ENCODE measurements at regions not wholly inside any gene's neighbourhood (a gene's known extent, or its start where the extent isn't known, plus 50 kb on each side); places are given as distances from the start of the nearest gene placed in this dataset.
A peak's percentile ranks its signal among the peaks of the same experiment; 100 is the strongest.

GRCh38 chr17:62898239-62898864, 67.7 kb upstream of the TANC2 start:
- H3K36me3 ChIP-seq (ENCODE audit: control insufficient read depth in 2 of 2, insufficient read depth in 2 of 2, low read length in 2 of 2), result no peaks in the 10 kb centered on the region
- H3K27ac ChIP-seq (ENCODE audit: low read length), result no peak overlapping the region
- no peak overlapping the region for H3K9ac ChIP-seq (ENCODE audit: low read length in 2 of 2)
- H3K9me3 ChIP-seq (ENCODE audit: control insufficient read depth in 2 of 2, low read length in 2 of 2), result no peaks in the 10 kb centered on the region
- peak overlapping the region in 1 of 2 donors; percentile 12 for H3K4me3 ChIP-seq (ENCODE audit: low read length in 2 of 2)
- H3K27me3 ChIP-seq (ENCODE audit: control insufficient read depth in 1 of 2, insufficient read depth in 2 of 2, low read length in 2 of 2), result no peaks in the 10 kb centered on the region
- H3K4me1 ChIP-seq (ENCODE audit: control insufficient read depth, insufficient read depth, low read length), result peaks cover 2% of the 10 kb centered on the region

GRCh38 chr17:62897706-62898105, 68.3 kb upstream of the TANC2 start:
- H3K27me3 ChIP-seq (ENCODE audit: control insufficient read depth in 1 of 2, insufficient read depth in 2 of 2, low read length in 2 of 2), result no peaks in the 10 kb centered on the region
- H3K4me3 ChIP-seq (ENCODE audit: low read length in 2 of 2), result no peak overlapping the region
- H3K4me1 ChIP-seq (ENCODE audit: control insufficient read depth, insufficient read depth, low read length), result peaks cover 2% of the 10 kb centered on the region
- no peak overlapping the region for H3K27ac ChIP-seq (ENCODE audit: low read length)
- H3K36me3 ChIP-seq (ENCODE audit: control insufficient read depth in 2 of 2, insufficient read depth in 2 of 2, low read length in 2 of 2), result no peaks in the 10 kb centered on the region
- no peaks in the 10 kb centered on the region for H3K9me3 ChIP-seq (ENCODE audit: control insufficient read depth in 2 of 2, low read length in 2 of 2)
- no peak overlapping the region for H3K9ac ChIP-seq (ENCODE audit: low read length in 2 of 2)

GRCh38 chr17:62895320-62896301, 70.4 kb upstream of the TANC2 start:
- no peaks in the 10 kb centered on the region for H3K9me3 ChIP-seq (ENCODE audit: control insufficient read depth in 2 of 2, low read length in 2 of 2)
- peaks cover 2% of the 10 kb centered on the region for H3K4me1 ChIP-seq (ENCODE audit: control insufficient read depth, insufficient read depth, low read length)

GRCh38 chr17:62892870-62893338, 73.1 kb upstream of the TANC2 start:
- no peak overlapping the region for H3K4me3 ChIP-seq (ENCODE audit: low read length in 2 of 2)
- H3K9ac ChIP-seq (ENCODE audit: low read length in 2 of 2), result no peak overlapping the region
- no peaks in the 10 kb centered on the region for H3K36me3 ChIP-seq (ENCODE audit: control insufficient read depth in 2 of 2, insufficient read depth in 2 of 2, low read length in 2 of 2)
- H3K4me1 ChIP-seq (ENCODE audit: control insufficient read depth, insufficient read depth, low read length), result no peaks in the 10 kb centered on the region
- no peaks in the 10 kb centered on the region for H3K27me3 ChIP-seq (ENCODE audit: control insufficient read depth in 1 of 2, insufficient read depth in 2 of 2, low read length in 2 of 2)
- no peak overlapping the region for H3K27ac ChIP-seq (ENCODE audit: low read length)
- H3K9me3 ChIP-seq (ENCODE audit: control insufficient read depth in 2 of 2, low read length in 2 of 2), result no peaks in the 10 kb centered on the region

More at GRCh38 chr17:62895320-62896301, 70.4 kb upstream of the TANC2 start:
- Histone ChIP-seq H3K36me3 (ENCODE audit: control insufficient read depth in 2 of 2, insufficient read depth in 2 of 2, low read length in 2 of 2) (no peaks in the 10 kb centered on the region), H3K27me3 (ENCODE audit: control insufficient read depth in 1 of 2, insufficient read depth in 2 of 2, low read length in 2 of 2) (no peaks in the 10 kb centered on the region), H3K4me3 (ENCODE audit: low read length in 2 of 2) (no peak overlapping the region), H3K9ac (ENCODE audit: low read length in 2 of 2) (no peak overlapping the region), H3K27ac (ENCODE audit: low read length) (no peak overlapping the region)

GRCh38 chr17:62892061-62892675, 73.9 kb upstream of the TANC2 start:
- H3K27ac ChIP-seq (ENCODE audit: low read length), result no peak overlapping the region
- no peak overlapping the region for H3K4me3 ChIP-seq (ENCODE audit: low read length in 2 of 2)
- H3K36me3 ChIP-seq (ENCODE audit: control insufficient read depth in 2 of 2, insufficient read depth in 2 of 2, low read length in 2 of 2), result no peaks in the 10 kb centered on the region
- no peaks in the 10 kb centered on the region for H3K9me3 ChIP-seq (ENCODE audit: control insufficient read depth in 2 of 2, low read length in 2 of 2)
- no peaks in the 10 kb centered on the region for H3K27me3 ChIP-seq (ENCODE audit: control insufficient read depth in 1 of 2, insufficient read depth in 2 of 2, low read length in 2 of 2)
- no peaks in the 10 kb centered on the region for H3K4me1 ChIP-seq (ENCODE audit: control insufficient read depth, insufficient read depth, low read length)
- no peak overlapping the region for H3K9ac ChIP-seq (ENCODE audit: low read length in 2 of 2)

- no peaks in the 10 kb centered on the region for H3K27me3 ChIP-seq (ENCODE audit: control insufficient read depth in 1 of 2, insufficient read depth in 2 of 2, low read length in 2 of 2)
- H3K4me3 ChIP-seq (ENCODE audit: low read length in 2 of 2), result no peak overlapping the region
- no peaks in the 10 kb centered on the region for H3K4me1 ChIP-seq (ENCODE audit: control insufficient read depth, insufficient read depth, low read length)
- no peak overlapping the region for H3K9ac ChIP-seq (ENCODE audit: low read length in 2 of 2)
- no peaks in the 10 kb centered on the region for H3K9me3 ChIP-seq (ENCODE audit: control insufficient read depth in 2 of 2, low read length in 2 of 2)
- no peak overlapping the region for H3K27ac ChIP-seq (ENCODE audit: low read length)
- no peaks in the 10 kb centered on the region for H3K36me3 ChIP-seq (ENCODE audit: control insufficient read depth in 2 of 2, insufficient read depth in 2 of 2, low read length in 2 of 2)
Measured at GRCh38 chr17:62891659-62892058, 74.4 kb upstream of the TANC2 start.

GRCh38 chr17:62888765-62889164, 77.3 kb upstream of the TANC2 start:
- no peak overlapping the region for H3K9ac ChIP-seq (ENCODE audit: low read length in 2 of 2)
- no peaks in the 10 kb centered on the region for H3K36me3 ChIP-seq (ENCODE audit: control insufficient read depth in 2 of 2, insufficient read depth in 2 of 2, low read length in 2 of 2)
- no peak overlapping the region for H3K4me3 ChIP-seq (ENCODE audit: low read length in 2 of 2)
- no peaks in the 10 kb centered on the region for H3K27me3 ChIP-seq (ENCODE audit: control insufficient read depth in 1 of 2, insufficient read depth in 2 of 2, low read length in 2 of 2)
- no peaks in the 10 kb centered on the region for H3K9me3 ChIP-seq (ENCODE audit: control insufficient read depth in 2 of 2, low read length in 2 of 2)
- H3K27ac ChIP-seq (ENCODE audit: low read length), result no peak overlapping the region
- no peaks in the 10 kb centered on the region for H3K4me1 ChIP-seq (ENCODE audit: control insufficient read depth, insufficient read depth, low read length)

- Histone ChIP-seq H3K9ac (ENCODE audit: low read length in 2 of 2) (no peak overlapping the region), H3K4me3 (ENCODE audit: low read length in 2 of 2) (no peak overlapping the region), H3K27me3 (ENCODE audit: control insufficient read depth in 1 of 2, insufficient read depth in 2 of 2, low read length in 2 of 2) (no peaks in the 10 kb centered on the region), H3K9me3 (ENCODE audit: control insufficient read depth in 2 of 2, low read length in 2 of 2) (no peaks in the 10 kb centered on the region), H3K4me1 (ENCODE audit: control insufficient read depth, insufficient read depth, low read length) (no peaks in the 10 kb centered on the region), H3K27ac (ENCODE audit: low read length) (no peak overlapping the region), H3K36me3 (ENCODE audit: control insufficient read depth in 2 of 2, insufficient read depth in 2 of 2, low read length in 2 of 2) (no peaks in the 10 kb centered on the region)
Measured at GRCh38 chr17:62888148-62888547, 77.9 kb upstream of the TANC2 start.

GRCh38 chr17:62887437-62887836, 78.6 kb upstream of the TANC2 start:
- Histone ChIP-seq H3K9me3 (ENCODE audit: control insufficient read depth in 2 of 2, low read length in 2 of 2) (no peaks in the 10 kb centered on the region), H3K4me3 (ENCODE audit: low read length in 2 of 2) (no peak overlapping the region), H3K27me3 (ENCODE audit: control insufficient read depth in 1 of 2, insufficient read depth in 2 of 2, low read length in 2 of 2) (no peaks in the 10 kb centered on the region), H3K27ac (ENCODE audit: low read length) (no peak overlapping the region), H3K4me1 (ENCODE audit: control insufficient read depth, insufficient read depth, low read length) (no peaks in the 10 kb centered on the region), H3K36me3 (ENCODE audit: control insufficient read depth in 2 of 2, insufficient read depth in 2 of 2, low read length in 2 of 2) (no peaks in the 10 kb centered on the region), H3K9ac (ENCODE audit: low read length in 2 of 2) (no peak overlapping the region)

GRCh38 chr17:62884781-62885180, 76.7 kb upstream of the MARCHF10 start:
- no peak overlapping the region for H3K27ac ChIP-seq (ENCODE audit: low read length)
- no peaks in the 10 kb centered on the region for H3K36me3 ChIP-seq (ENCODE audit: control insufficient read depth in 2 of 2, insufficient read depth in 2 of 2, low read length in 2 of 2)
- H3K9me3 ChIP-seq (ENCODE audit: control insufficient read depth in 2 of 2, low read length in 2 of 2), result no peaks in the 10 kb centered on the region
- no peak overlapping the region for H3K4me3 ChIP-seq (ENCODE audit: low read length in 2 of 2)
- no peaks in the 10 kb centered on the region for H3K4me1 ChIP-seq (ENCODE audit: control insufficient read depth, insufficient read depth, low read length)
- H3K9ac ChIP-seq (ENCODE audit: low read length in 2 of 2), result no peak overlapping the region
- H3K27me3 ChIP-seq (ENCODE audit: control insufficient read depth in 1 of 2, insufficient read depth in 2 of 2, low read length in 2 of 2), result no peaks in the 10 kb centered on the region
